SIG-M5 (cell line): ENCODE measurements at regions not wholly inside any gene's neighbourhood (a gene's known extent, or its start where the extent isn't known, plus 50 kb on each side); places are given as distances from the start of the nearest gene placed in this dataset.
A peak's percentile ranks its signal among the peaks of the same experiment; 100 is the strongest.

Experiments
- DNase-seq: peaks from one replicate; lab custom pipeline; 2025; lab: John Stamatoyannopoulos, UW

DNA sequence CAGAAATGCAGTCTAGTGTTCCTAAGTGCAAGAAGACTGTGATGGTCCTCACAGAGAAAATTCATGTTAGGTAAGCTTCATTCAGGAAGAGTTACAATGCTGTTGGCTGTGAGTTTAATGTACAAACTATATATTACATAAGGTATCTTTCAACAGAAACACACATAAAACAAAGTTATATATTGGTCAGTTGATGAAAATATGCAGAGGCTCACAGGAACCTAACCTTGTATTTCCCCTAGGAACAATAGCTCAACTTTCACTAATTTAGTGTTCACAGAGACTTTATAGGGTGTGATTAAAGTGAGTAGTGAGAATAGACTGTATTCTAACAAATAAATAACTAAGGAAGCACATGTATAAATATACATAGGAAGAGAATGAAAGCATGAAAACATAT is 676.9 kb upstream of the ADGRL4 start:
- DNase-seq = no peak

DNA sequence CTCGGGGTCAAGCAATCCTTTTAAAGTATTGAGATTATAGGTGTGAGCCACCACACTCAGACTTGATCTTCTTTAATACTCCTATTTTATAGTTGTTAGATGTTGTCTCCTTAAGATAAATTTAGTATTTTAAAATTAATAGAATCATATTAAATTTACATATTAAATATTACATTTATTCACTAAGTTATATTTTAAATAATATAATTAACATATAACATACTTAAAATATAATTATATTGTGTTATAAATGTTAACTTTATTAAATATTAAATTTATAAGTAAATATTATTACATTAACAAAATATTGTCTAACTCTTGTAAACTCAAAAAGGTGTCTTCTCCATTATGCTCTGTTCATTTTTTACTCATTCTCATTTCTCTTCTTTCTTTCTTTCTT is 675.9 kb upstream of the ADGRL4 start:
- DNase-seq = no peak

- no peak for DNase-seq
These were observed 674.9 kb upstream of the ADGRL4 start for GRCh38 chr1:79681382-79681781.

GRCh38 chr1:79679916-79680315 is 673.4 kb upstream of the ADGRL4 start:
- DNase-seq = no peak

- no peak for DNase-seq
These were observed 661.5 kb upstream of the ADGRL4 start for GRCh38 chr1:79667848-79668696.

- no peak for DNase-seq
These were observed 660.6 kb upstream of the ADGRL4 start for GRCh38 chr1:79667166-79667565.

DNA sequence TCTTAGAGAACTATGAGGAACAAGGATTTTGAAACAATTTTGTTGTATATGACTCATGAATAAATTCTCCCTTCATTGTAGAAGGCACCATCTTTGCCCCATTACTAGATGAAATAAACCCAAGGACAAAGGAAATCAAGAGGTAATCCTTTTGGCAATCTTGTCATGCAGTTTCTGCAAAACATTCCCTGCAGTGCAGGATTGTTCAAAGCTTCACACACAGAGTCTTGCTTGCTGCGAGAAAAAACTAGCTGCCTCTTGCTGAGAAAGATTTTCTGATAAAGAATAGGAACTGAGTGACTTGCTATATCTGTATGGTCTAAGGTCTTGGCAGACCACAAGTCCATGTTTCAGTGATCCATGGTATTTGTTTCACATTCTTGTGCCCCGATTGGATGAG is 657.4 kb upstream of the ADGRL4 start:
- DNase-seq = no peak

GRCh38 chr1:79662596-79662995 is 656.1 kb upstream of the ADGRL4 start:
- DNase-seq = no peak

GRCh38 chr1:79660129-79660528 is 653.6 kb upstream of the ADGRL4 start:
- no peak for DNase-seq

GRCh38 chr1:79657951-79658658 is 651.6 kb upstream of the ADGRL4 start:
- DNase-seq = no peak

DNA sequence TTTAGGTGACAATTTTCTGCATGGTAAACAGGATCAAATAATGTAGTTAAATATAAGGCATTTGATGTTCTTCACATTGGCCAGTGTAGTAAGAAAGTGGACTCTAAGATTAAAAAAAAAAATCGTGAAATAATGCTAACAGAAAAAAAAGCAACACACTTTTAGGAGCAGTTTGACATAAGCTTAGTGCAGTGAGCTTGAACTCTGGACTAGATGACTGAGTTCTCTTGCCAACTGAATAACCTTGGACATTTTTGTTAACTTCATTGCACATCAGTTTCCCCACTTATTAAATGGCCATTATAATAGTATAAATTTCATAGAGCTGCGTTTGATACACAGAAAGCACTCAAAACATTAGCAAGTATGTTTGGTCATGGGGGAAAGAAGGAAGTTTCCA is 649.3 kb upstream of the ADGRL4 start:
- no peak for DNase-seq

- DNase-seq = no peak
These were observed 645.9 kb upstream of the ADGRL4 start for GRCh38 chr1:79652426-79652825.

DNA sequence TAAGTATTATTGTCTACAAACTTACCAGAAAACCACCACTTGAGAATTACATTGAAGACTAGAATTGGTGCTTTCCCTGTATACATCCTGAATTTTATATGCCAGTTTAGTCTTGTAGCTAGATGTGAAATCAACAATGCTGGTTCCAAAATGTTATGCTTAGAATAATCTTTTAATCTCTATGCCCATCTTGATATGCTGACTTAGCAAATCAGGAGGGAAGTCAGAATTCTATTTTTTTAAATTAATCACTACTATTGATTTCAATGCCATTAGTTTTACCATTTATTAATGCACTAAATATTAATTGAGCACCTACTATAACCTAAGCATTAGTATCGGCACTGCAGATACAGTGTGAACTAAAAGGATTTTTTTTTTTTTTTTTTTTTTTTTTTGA is 641.6 kb upstream of the ADGRL4 start:
- DNase-seq = no peak

- DNase-seq = no peak
These were observed 640.4 kb upstream of the ADGRL4 start for GRCh38 chr1:79646880-79647279.

DNA sequence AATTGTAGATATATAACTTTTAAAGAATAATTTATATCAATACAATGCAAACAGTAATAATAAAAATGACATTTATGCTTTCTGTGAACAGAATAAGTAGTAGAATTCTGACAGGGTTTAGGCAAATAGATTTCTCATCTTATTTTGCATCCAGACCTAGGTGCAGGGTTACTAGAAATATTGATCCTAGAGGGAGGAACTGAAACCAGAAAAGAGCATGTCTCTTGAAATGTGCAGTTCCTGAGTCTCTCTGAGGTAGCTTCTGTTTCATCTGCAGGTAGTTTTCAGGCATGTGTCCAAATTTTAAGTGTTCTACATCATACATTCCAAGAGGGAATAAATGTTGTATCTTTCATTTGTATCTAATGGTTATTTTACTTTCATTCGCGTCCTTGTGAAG is 631.9 kb upstream of the ADGRL4 start:
- DNase-seq = no peak

DNA sequence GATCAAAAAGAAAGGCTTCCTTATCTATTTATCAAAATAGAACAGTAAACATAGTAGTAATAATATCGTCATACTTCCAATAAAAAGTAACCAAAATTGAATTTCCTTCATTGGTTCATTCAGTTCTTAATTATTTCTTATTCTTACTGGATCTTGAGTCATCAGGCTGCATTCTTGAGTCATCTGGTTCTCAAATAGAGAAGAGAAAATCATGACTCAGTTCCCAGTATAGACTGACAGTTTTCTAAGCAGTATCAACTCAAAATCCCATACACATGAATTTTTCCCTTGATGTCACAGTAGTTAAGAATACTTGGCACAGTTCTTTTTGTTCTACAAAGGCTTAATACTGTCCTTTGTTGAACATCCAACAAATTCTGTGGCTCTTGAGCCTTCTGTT is 626.9 kb upstream of the ADGRL4 start:
- DNase-seq = no peak

- DNase-seq = peak; percentile 4
These were observed 622.9 kb upstream of the ADGRL4 start for GRCh38 chr1:79629414-79629813.

DNA sequence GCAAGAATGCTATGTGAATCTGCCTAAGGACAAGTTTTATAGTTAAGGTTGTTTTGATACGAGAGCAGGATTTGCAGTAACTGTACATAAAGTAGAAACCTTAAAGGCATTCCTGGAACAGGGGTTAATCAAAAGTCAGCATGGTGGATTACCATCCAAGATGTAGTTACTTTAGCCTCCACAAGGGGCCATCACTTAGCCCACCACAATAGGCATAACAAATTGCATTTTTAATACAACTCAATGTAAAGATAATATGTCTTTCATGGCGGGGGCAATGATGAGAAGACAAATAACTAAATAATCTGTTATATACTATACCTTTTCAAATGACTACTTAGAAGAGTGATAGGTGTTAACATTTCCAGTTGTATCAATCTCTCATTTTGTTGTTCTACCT is 611.2 kb upstream of the ADGRL4 start:
- DNase-seq = no peak

DNA sequence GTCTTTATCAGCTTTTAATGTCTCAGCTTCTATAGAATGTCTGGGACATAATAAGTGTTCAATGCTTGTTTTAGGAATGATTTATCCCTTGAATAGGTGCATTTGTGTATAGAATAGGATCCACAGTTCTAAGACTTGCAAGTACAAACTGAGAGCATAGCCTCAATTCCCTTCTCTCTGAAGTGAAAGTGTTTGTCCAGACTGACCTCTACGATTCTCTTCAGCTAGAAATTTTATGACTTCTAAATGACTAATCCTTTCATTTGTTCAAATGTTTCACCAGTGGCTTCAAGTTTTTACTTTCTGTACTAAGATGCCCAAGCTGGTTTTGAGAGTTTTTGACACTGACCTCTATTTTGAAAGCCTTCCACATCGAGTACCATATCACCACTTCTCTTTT is 608.2 kb upstream of the ADGRL4 start:
- DNase-seq = no peak

DNA sequence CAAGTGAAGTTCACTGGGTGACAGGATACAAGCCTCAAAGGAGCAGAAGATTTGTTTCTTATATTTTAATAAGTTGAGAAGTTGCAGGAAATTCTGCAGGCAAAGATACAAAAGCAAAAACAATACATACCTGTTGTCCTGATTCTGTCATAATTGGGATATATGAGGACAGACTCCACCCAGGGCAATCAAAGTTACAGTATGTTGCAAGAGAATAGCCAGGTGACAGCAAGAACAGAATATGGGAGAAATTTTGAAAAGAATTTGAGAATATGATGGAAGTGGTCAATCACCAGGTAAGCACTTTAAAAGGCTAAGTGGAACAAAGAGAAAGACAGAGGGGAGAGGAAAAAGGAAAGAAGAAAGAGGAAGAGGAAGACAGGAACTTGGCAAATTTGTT is 607.6 kb upstream of the ADGRL4 start:
- DNase-seq = no peak

- no peak for DNase-seq
These were observed 606.5 kb upstream of the ADGRL4 start for GRCh38 chr1:79613046-79613445.

- DNase-seq = no peak
These were observed 598.1 kb upstream of the ADGRL4 start for GRCh38 chr1:79604490-79605198.

DNA sequence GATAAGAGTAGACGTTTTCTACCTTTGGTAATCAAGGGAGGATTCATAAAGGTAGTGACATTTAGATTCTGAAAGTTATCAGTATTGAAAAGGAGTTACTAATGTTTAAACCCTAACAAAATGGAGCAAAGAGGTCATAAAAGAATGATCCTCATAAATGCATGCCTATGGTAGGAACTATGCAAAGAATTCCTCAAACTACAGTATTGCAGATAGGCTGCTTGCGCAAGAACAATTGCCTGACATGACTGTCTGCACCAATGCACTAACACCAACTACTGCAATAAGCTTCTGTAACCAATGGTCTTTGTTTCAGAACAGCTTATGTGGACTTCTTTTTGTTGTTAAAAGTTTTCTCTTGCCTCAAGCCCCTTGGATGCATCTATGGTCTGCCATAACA is 597.3 kb upstream of the ADGRL4 start:
- DNase-seq = no peak
